ENCODE measurements at regions not wholly inside any gene's neighbourhood (a gene's known extent, or its start where the extent isn't known, plus 50 kb on each side); places are given as distances from the start of the nearest gene placed in this dataset.

DNA sequence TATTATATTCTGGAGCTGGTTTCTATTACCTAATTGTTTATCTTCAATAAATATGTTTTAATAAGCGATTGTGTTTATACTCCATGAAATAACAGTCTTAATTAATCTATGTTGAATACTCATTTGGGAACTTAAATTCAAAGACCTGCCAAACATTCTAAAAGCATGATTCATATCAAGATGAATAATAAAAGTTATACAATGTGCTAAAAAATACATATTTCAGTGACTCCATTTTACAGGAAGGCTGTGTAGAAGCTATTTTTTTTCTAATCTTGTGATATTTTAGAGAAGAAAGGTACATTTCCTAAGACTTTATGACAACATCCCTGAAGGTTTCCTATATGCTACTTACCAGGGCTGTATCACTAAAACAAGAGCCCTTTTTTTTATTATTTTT is 417.9 kb downstream of the NFIB start:
- ChIA-PET POLR2A (no interaction called here), CTCF (no interaction called here)
- no peak for DNase-seq
- Mint-ChIP-seq H3K36me3 (ENCODE audit: low read depth) (no peaks in the 10 kb centered on the region), H3K9me3 (no peaks in the 10 kb centered on the region), H3K27me3 (no peaks in the 10 kb centered on the region), H3K4me3 (no peak overlapping the region), H3K27ac (no peak overlapping the region), H3K4me1 (no peaks in the 10 kb centered on the region)

DNA sequence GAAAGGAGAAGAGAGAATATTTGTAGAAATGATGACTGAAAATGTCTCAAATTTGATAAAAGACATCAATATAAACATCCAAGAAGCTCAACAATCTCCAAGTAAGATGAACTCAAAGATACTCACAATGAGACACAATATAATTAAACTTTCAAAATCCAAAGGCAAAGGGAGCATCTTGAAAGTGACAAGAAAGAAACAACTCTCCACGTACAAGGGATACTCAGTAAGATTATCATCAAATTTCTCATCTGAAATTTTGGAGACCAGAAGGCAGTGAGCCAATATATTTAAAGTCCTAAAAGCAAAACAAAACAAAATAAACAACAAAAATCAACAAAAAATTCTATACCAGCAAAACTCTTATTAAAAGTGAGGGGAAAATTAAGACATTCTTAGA is 428.7 kb downstream of the NFIB start:
- Mint-ChIP-seq H3K27me3 (no peaks in the 10 kb centered on the region), H3K36me3 (ENCODE audit: low read depth) (no peaks in the 10 kb centered on the region), H3K4me1 (no peaks in the 10 kb centered on the region), H3K9me3 (peaks cover 18% of the 10 kb centered on the region), H3K4me3 (no peak overlapping the region), H3K27ac (no peak overlapping the region)
- CTCF ChIA-PET, result interaction anchor here (0.6 kb wide), 1 partner anchor 114 kb away, joined by 3 read pairs; no protein-coding TSS in a partner anchor
- no peak for DNase-seq
- POLR2A ChIA-PET, result no interaction called here

DNA sequence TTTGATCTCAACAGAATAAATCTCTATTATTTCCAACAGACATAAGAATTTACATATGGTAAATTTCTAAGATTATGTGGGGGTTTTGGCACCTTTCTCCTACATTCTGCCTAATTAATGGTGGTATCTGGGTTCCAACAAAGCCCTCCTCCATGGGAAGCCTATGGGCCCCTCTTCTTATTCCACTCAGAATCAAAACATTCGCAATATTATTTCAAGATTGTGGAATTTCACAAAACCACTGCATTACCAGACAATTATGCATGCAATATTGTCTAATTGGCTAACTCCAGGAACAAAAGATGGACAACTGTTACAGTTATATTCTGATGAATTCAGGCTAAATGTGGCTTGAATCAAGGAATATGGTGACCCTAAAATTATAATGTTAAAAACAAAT is 434.0 kb downstream of the NFIB start:
- H3K27ac Mint-ChIP-seq, result no peak overlapping the region
- H3K9me3 Mint-ChIP-seq, result peaks cover 16% of the 10 kb centered on the region
- DNase-seq, result no peak
- ChIA-PET POLR2A (no interaction called here), CTCF (no interaction called here)
- no peaks in the 10 kb centered on the region for H3K36me3 Mint-ChIP-seq (ENCODE audit: low read depth)
- no peaks in the 10 kb centered on the region for H3K27me3 Mint-ChIP-seq
- H3K4me1 Mint-ChIP-seq, result no peaks in the 10 kb centered on the region
- H3K4me3 Mint-ChIP-seq, result no peak overlapping the region

DNA sequence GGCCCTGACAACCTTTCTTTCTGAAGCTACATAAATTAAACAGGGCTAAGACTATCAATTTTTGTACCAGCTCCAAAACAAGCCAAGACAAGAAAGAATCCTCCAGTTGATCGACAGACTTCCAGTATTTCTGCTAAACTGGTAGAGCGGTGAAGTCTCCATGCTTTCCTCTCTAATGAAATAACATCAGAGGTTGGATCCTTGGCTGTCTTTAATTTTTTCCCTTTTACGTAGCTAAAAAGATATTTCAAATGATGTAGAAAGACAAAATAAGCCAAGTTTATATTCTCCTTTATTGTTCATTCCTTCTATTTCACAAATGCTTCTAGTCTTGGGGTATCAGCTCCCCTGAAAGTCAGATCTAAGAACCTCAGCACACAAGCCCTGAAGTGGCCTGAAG is 434.9 kb downstream of the NFIB start:
- peaks cover 14% of the 10 kb centered on the region for H3K9me3 Mint-ChIP-seq
- no peaks in the 10 kb centered on the region for H3K4me1 Mint-ChIP-seq
- H3K36me3 Mint-ChIP-seq (ENCODE audit: low read depth), result no peaks in the 10 kb centered on the region
- no peaks in the 10 kb centered on the region for H3K27me3 Mint-ChIP-seq
- no peak overlapping the region for H3K27ac Mint-ChIP-seq
- ChIA-PET CTCF (no interaction called here), POLR2A (no interaction called here)
- no peak for DNase-seq
- H3K4me3 Mint-ChIP-seq, result no peak overlapping the region

DNA sequence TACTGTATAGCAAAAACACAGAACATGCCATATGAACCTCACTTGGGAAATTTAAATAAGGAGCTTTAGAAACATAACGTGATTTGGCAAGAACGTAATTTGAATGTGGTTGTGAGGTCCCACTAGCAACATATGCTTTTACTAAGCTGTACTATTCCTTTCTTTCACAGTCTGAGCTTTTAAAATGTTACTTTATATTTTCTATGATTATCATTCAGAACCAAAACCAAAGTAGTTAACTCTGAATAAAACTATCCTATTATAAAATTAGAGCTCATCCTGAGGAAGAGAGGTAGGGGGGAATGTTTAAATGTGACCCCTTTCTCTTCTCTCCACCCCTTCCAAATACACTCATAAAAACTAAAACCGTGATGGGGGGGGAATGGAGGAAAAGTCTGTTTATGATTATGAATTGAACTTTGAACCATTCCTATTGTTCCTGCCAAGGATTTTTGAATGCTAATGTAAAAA is 435.7 kb downstream of the NFIB start:
- no peak overlapping the region for H3K27ac Mint-ChIP-seq
- H3K9me3 Mint-ChIP-seq, result peaks cover 11% of the 10 kb centered on the region
- no peak for DNase-seq
- no peaks in the 10 kb centered on the region for H3K27me3 Mint-ChIP-seq
- POLR2A ChIA-PET, result no interaction called here
- CTCF ChIA-PET, result no interaction called here
- no peaks in the 10 kb centered on the region for H3K36me3 Mint-ChIP-seq (ENCODE audit: low read depth)
- no peak overlapping the region for H3K4me3 Mint-ChIP-seq
- no peaks in the 10 kb centered on the region for H3K4me1 Mint-ChIP-seq

DNA sequence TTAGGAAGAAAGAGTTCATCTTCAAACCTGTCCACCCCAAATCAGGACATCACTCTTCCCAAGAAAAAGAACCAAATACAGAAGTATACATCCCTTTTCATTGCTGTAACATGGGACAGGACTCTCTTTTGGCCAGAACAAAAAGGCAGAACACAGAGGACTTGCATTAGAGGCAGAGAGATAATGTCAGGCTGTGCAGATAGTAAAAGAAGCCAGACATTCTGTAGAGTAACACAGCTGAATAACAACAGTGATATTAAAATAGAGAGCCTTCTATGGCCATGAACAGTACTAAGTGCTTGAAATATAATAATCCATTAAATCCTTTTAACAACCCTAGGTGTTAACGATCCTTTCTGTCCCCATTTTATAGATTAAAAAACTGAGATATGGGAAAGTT is 437.2 kb downstream of the NFIB start:
- no peak for DNase-seq
- H3K4me3 Mint-ChIP-seq, result no peak overlapping the region
- no peaks in the 10 kb centered on the region for H3K36me3 Mint-ChIP-seq (ENCODE audit: low read depth)
- H3K27me3 Mint-ChIP-seq, result no peaks in the 10 kb centered on the region
- H3K27ac Mint-ChIP-seq, result no peak overlapping the region
- peaks cover 7% of the 10 kb centered on the region for H3K9me3 Mint-ChIP-seq
- no peaks in the 10 kb centered on the region for H3K4me1 Mint-ChIP-seq
- ChIA-PET CTCF (no interaction called here), POLR2A (no interaction called here)

DNA sequence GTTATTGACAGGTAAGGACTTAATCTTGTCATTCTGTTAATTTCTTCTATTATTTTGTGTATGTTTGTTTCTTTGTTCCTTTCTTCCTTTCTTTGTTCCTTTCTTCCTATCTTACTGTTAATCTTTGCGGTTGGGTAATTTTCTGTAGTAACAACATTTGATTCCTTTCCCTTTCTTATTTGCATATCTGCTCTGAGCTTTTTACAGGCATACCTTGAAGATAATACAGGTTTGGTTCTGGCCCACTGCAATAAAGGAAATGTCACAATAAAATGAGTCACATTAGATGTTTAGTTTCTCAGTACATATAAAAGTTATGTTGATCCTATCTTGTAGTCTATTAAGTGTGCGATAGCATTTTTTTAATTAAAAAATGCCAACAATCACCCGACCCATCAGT is 440.7 kb downstream of the NFIB start:
- POLR2A ChIA-PET, result no interaction called here
- no peaks in the 10 kb centered on the region for H3K27me3 Mint-ChIP-seq
- H3K4me1 Mint-ChIP-seq, result no peaks in the 10 kb centered on the region
- H3K27ac Mint-ChIP-seq, result no peak overlapping the region
- no peak overlapping the region for H3K4me3 Mint-ChIP-seq
- CTCF ChIA-PET, result no interaction called here
- no peaks in the 10 kb centered on the region for H3K36me3 Mint-ChIP-seq (ENCODE audit: low read depth)
- DNase-seq, result no peak
- peaks cover 4% of the 10 kb centered on the region for H3K9me3 Mint-ChIP-seq

DNA sequence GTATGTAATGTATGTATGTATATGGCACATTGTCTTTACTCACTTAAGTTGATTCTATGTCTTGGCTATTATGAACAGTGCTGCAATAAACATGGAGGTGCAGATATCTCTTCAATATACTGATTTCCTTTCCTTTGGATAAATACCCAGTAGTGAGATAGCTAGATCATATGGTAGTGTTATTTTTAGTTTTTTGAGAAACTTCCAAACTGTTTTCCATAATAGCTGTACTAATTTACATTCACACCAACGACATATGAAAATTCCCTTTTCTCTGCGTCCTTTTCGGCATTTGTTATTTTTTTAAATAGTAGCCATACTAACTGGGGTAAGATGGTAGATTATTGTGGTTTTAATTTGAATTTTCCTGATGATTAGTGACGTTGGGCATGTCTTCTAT is 445.6 kb downstream of the NFIB start:
- H3K9me3 Mint-ChIP-seq, result peaks cover 4% of the 10 kb centered on the region
- ChIA-PET POLR2A (no interaction called here), CTCF (no interaction called here)
- no peaks in the 10 kb centered on the region for H3K36me3 Mint-ChIP-seq (ENCODE audit: low read depth)
- no peaks in the 10 kb centered on the region for H3K4me1 Mint-ChIP-seq
- no peak overlapping the region for H3K4me3 Mint-ChIP-seq
- H3K27me3 Mint-ChIP-seq, result no peaks in the 10 kb centered on the region
- H3K27ac Mint-ChIP-seq, result no peak overlapping the region
- no peak for DNase-seq

DNA sequence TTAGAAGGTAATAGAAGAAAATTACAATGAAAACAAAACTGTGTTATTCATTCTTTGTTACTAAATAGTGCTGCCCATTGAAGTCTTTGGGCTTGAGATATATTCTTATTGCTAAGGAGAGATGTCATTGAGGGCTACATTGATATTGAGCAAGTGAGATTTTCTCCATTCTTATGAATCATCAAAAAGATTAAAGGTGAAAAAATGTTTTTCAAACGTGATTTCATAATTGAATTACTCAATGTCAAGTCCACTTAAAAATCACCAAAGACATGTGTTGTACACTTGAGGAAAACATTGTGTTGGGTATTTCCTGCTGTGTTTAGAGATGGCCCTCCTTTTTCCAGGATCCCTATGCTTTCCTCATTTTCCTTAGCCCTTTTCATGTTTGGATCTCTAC is 448.1 kb downstream of the NFIB start:
- no peaks in the 10 kb centered on the region for H3K9me3 Mint-ChIP-seq
- ChIA-PET CTCF (no interaction called here), POLR2A (no interaction called here)
- DNase-seq, result no peak
- H3K27ac Mint-ChIP-seq, result no peak overlapping the region
- no peak overlapping the region for H3K4me3 Mint-ChIP-seq
- no peaks in the 10 kb centered on the region for H3K27me3 Mint-ChIP-seq
- no peaks in the 10 kb centered on the region for H3K4me1 Mint-ChIP-seq
- no peaks in the 10 kb centered on the region for H3K36me3 Mint-ChIP-seq (ENCODE audit: low read depth)

DNA sequence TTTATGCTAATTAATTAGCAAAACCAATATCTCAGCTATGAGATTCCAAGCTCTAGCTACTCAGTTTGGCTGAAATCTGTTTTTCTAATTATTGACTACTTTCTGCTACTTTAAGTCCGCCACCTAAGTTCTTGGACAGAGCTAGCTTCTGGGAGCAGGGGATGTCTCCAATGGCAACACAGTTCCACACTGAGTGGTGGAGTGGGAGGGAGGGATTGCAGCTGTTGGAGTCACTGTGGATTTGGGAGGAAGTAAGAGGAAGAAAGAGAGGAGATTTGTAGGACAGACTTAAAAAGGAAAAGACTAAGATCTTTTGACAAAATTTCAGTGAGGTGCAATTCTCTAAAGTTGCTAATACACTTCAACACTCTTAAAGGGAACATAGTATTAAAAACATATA is 450.8 kb downstream of the NFIB start:
- Mint-ChIP-seq H3K4me1 (no peaks in the 10 kb centered on the region), H3K27ac (no peak overlapping the region)

DNA sequence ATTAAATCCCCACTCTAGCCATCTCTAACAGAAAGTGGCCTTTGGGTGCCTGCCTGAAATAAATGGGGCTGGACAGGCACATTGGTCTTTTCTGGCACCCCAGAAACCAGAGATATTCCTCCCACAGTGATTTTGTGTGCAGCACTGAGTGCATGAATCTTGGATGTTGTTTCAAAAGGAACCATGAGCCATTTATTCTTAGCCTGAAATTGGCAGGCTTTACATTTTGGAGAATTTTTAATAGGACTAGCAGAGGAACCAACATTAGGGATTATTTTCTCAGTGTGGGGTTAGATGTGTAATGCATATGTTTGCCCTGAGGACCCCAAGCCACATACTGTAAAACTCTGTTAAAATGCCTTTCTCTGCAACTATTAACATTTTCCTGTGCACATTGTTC is 451.3 kb downstream of the NFIB start:
- no peaks in the 10 kb centered on the region for H3K4me1 Mint-ChIP-seq

More for the DNA sequence above, 450.8 kb downstream of the NFIB start:
- no peaks in the 10 kb centered on the region for H3K36me3 Mint-ChIP-seq (ENCODE audit: low read depth)
- no peak overlapping the region for H3K4me3 Mint-ChIP-seq
- POLR2A ChIA-PET, result no interaction called here
- H3K9me3 Mint-ChIP-seq, result no peaks in the 10 kb centered on the region
- no peak for DNase-seq
- no peaks in the 10 kb centered on the region for H3K27me3 Mint-ChIP-seq
- CTCF ChIA-PET, result no interaction called here

DNA sequence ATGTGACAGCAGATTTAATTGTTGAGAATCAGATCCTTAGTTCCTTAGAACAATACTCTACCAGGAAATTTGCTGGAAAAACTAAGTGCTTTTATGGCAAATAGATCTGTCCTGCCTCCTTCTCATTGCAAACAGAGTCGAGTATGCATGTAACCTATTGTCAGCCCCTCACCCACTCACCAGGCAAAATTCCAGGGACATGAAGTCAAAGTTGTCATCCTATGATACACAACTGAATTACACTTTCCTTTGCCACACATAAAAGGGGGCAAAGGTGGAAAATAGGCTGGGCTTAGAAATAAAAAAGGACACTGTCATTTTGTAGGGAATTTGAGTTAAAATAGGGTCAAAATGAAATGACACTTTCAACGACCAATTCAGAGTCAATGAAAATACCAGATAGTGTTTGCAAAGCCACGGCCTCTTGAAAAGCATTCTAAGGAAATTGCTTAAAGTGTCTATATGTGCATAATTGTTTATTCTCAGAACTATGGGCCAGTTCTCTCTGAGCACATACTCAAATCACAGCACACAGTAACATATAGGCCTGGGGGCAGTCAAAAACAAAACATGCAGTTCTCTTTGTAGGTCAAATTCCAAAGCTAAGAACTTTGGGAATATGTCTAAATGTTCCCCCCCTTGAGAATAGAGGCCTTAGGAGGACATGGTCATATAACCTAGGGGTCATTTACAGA is 452.8 kb downstream of the NFIB start:
- ChIA-PET POLR2A (no interaction called here), CTCF (no interaction called here)
- Mint-ChIP-seq H3K4me3 (no peak overlapping the region), H3K9me3 (no peaks in the 10 kb centered on the region), H3K27ac (no peak overlapping the region), H3K36me3 (ENCODE audit: low read depth) (no peaks in the 10 kb centered on the region), H3K27me3 (no peaks in the 10 kb centered on the region), H3K4me1 (no peaks in the 10 kb centered on the region)
- no peak for DNase-seq

More for the DNA sequence above, 451.3 kb downstream of the NFIB start:
- Mint-ChIP-seq H3K27me3 (no peaks in the 10 kb centered on the region), H3K36me3 (ENCODE audit: low read depth) (no peaks in the 10 kb centered on the region), H3K4me3 (no peak overlapping the region), H3K9me3 (no peaks in the 10 kb centered on the region), H3K27ac (no peak overlapping the region)
- ChIA-PET POLR2A (no interaction called here), CTCF (no interaction called here)
- no peak for DNase-seq

DNA sequence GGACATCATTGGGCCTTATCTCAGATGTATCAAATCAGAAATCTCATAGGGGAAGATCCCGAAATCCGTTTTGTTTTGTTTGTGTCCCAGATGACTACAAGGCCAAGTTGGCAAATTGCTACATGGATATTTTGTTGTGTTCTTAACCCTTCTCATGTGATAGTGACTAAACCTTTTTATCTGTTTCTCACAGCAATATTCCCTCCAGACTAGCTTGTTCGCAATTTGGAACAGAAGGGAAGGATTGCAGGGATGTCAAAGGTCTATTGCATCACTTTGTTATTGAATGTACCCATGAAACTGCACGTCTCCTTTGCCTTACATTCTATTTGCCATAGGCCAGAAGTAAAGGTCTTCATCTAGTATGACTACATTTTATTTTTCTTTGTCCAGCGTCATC is 453.9 kb downstream of the NFIB start:
- no peaks in the 10 kb centered on the region for H3K36me3 Mint-ChIP-seq (ENCODE audit: low read depth)
- H3K27me3 Mint-ChIP-seq, result no peaks in the 10 kb centered on the region
- no peak for DNase-seq
- CTCF ChIA-PET, result no interaction called here
- H3K4me3 Mint-ChIP-seq, result no peak overlapping the region
- no peak overlapping the region for H3K27ac Mint-ChIP-seq
- POLR2A ChIA-PET, result no interaction called here
- no peaks in the 10 kb centered on the region for H3K9me3 Mint-ChIP-seq
- no peaks in the 10 kb centered on the region for H3K4me1 Mint-ChIP-seq

DNA sequence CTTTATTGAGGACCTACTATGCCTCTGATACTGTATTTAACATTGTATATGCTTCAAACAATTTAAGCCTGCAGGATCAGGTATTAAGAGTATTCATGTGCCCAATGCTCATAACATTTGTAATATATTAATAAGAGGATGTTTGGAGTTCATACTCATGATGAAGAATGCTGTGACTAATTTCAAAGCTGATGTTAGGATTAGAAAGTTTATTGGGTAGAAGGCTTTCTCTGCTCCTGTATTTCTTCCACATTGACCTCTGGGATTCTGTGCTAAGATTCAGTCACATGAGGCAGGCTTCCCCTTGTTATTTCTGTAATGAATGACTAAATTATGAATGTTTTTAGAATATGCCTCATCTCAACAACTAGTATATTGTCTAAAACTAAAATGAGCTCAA is 456.4 kb downstream of the NFIB start:
- DNase-seq, result no peak
- H3K9me3 Mint-ChIP-seq, result no peaks in the 10 kb centered on the region
- no peak overlapping the region for H3K27ac Mint-ChIP-seq
- H3K4me3 Mint-ChIP-seq, result no peak overlapping the region
- no peaks in the 10 kb centered on the region for H3K27me3 Mint-ChIP-seq
- H3K36me3 Mint-ChIP-seq (ENCODE audit: low read depth), result no peaks in the 10 kb centered on the region
- H3K4me1 Mint-ChIP-seq, result no peaks in the 10 kb centered on the region
- POLR2A ChIA-PET, result no interaction called here
- CTCF ChIA-PET, result no interaction called here
